Bronchial epithelial cell (primary cell): ENCODE measurements at regions not wholly inside any gene's neighbourhood (a gene's known extent, or its start where the extent isn't known, plus 50 kb on each side); places are given as distances from the start of the nearest gene placed in this dataset.

Source experiments
- DNase-seq: peaks from one replicate; pipeline ENCODE4 v3.0.0-alpha.2; 2010; ENCODE audit warnings: low read depth
- FAIRE-seq: peaks from 2 replicates; lab custom pipeline; 2011; peaks lifted over from hg19 to GRCh38; lab: Jason Lieb, UNC
- H3K27me3 ChIP-seq: 2 replicates; pipeline ENCODE4 v1.5.1; 2011; ENCODE audit warnings: low read length; ENCODE audit not compliant: control insufficient read depth, insufficient read depth
- H3K36me3 ChIP-seq: 2 replicates; pipeline ENCODE4 v1.5.1; 2011; ENCODE audit warnings: low read length; ENCODE audit not compliant: control insufficient read depth, insufficient read depth
- H3K4me3 ChIP-seq: 2 replicates; pipeline ENCODE4 v1.5.1; 2011; ENCODE audit warnings: mild to moderate bottlenecking, low read depth, low read length, control low read depth
- CTCF ChIP-seq: IDR thresholded peaks from 2 replicates; pipeline ENCODE4 v1.5.1; 2011; ENCODE audit warnings: mild to moderate bottlenecking, moderate library complexity, low read length, control low read depth, inconsistent platforms; ENCODE audit not compliant: insufficient read depth, severe bottlenecking

DNA sequence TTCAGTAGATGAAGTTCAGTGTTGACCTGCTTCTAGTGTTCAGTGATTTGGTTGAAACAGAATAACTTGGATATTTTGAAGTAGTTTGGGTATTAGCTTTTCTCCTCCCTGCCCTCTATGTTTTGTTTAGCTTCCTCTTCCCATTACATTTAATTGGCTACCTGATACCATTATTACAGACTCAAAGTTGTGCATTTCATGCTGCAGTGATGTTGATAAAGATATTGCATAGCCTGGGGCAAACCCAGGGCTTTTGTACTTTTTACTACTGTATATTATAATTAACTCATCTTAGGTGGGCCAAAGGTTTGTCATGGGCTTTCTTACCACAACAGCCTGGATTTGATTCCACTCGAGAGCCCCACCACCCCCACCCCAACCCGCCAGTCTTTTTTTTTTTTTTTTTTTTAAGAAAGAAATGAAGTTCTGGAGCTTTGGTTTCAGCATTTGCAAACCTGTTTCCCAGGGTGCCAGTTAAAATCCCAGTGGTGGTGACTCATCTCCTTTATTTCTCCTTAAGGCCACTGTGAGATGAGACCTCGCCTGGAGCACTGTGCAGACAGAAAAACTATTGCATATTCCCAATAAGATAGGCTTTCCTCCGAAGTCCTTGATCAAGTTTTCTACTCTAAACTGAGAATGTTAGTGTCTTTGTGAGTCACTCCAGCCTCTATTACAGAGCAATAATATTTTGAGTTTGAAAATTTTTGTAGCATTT lies 393.7 kb upstream of the FANCL start:
- FAIRE-seq, result no peak

GRCh38 chr2:58633613-58634365 lies 392.7 kb upstream of the FANCL start:
- Histone ChIP-seq H3K4me3 (no peak overlapping the region), H3K27me3 (no peaks in the 10 kb centered on the region), H3K36me3 (no peaks in the 10 kb centered on the region)
- no peak for TF ChIP-seq CTCF
- peak; percentile 89 for DNase-seq
- FAIRE-seq, result no peak

More for the DNA sequence above, 393.7 kb upstream of the FANCL start:
- Histone ChIP-seq H3K27me3 (no peaks in the 10 kb centered on the region), H3K36me3 (no peaks in the 10 kb centered on the region), H3K4me3 (no peak overlapping the region)
- DNase-seq, result peak; percentile 76
- no peak for TF ChIP-seq CTCF

- DNase-seq (no peak), FAIRE-seq (no peak)
- Histone ChIP-seq H3K36me3 (no peaks in the 10 kb centered on the region), H3K27me3 (no peaks in the 10 kb centered on the region), H3K4me3 (no peak overlapping the region)
- no peak for TF ChIP-seq CTCF
These were observed 390.9 kb upstream of the FANCL start for GRCh38 chr2:58631986-58632385.

GRCh38 chr2:58629545-58630119 lies 388.5 kb upstream of the FANCL start:
- Histone ChIP-seq H3K27me3 (no peaks in the 10 kb centered on the region), H3K4me3 (no peak overlapping the region), H3K36me3 (no peaks in the 10 kb centered on the region)
- DNase-seq, result peak; percentile 53
- no peak for FAIRE-seq
- no peak for TF ChIP-seq CTCF

DNA sequence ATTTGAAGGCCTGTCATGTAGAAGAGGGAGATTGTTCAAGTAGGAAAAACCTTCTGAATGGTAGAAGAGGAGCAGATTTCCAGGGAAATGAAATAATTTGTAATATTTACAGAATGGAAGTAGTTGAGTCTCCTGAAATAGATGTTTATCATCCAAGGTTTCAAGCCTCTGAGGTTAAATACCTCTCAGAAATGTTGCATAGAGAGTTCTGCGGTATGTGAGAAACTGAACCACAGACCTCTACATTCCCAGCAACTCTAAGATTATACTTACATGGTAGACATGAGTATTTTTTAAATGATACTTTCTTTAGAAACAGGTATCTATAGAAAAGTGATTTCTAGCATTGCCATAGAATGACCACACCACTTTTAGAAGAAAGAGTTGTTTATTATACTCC lies 379.8 kb upstream of the FANCL start:
- DNase-seq, result no peak
- Histone ChIP-seq H3K27me3 (no peaks in the 10 kb centered on the region), H3K36me3 (no peaks in the 10 kb centered on the region), H3K4me3 (no peak overlapping the region)
- FAIRE-seq, result no peak
- TF ChIP-seq CTCF, result no peak
